GM12875 (cell line): ENCODE measurements at regions not wholly inside any gene's neighbourhood (a gene's known extent, or its start where the extent isn't known, plus 50 kb on each side); places are given as distances from the start of the nearest gene placed in this dataset.

Source experiments
- H3K4me3 ChIP-seq: one replicate; pipeline ENCODE4 v1.5.1; 2011; ENCODE audit warnings: low read depth, low read length, control low read depth
- CTCF ChIP-seq: IDR thresholded peaks from 2 replicates; pipeline ENCODE4 v1.5.1; 2011; ENCODE audit warnings: low read depth, mild to moderate bottlenecking, control low read depth, inconsistent platforms, low read length, moderate library complexity, borderline replicate concordance; ENCODE audit not compliant: insufficient read depth

- H3K4me3 ChIP-seq = no peak overlapping the region
- no peak for TF ChIP-seq CTCF
Observed at GRCh38 chr15:87567406-87568030, 689.0 kb downstream of the NTRK3 start.

GRCh38 chr15:87566236-87566635 is 690.3 kb downstream of the NTRK3 start:
- no peak for TF ChIP-seq CTCF
- no peak overlapping the region for H3K4me3 ChIP-seq

- no peak overlapping the region for H3K4me3 ChIP-seq
- TF ChIP-seq CTCF = no peak
Observed at GRCh38 chr15:87564681-87565080, 691.9 kb downstream of the NTRK3 start.

- TF ChIP-seq CTCF = no peak
Observed at GRCh38 chr15:87563869-87564268, 692.7 kb downstream of the NTRK3 start.

GRCh38 chr15:87562203-87562602 is 694.3 kb downstream of the NTRK3 start:
- H3K4me3 ChIP-seq = no peak overlapping the region

More at GRCh38 chr15:87563869-87564268, 692.7 kb downstream of the NTRK3 start:
- H3K4me3 ChIP-seq = no peak overlapping the region

GRCh38 chr15:87561641-87562040 is 694.9 kb downstream of the NTRK3 start:
- no peak for TF ChIP-seq CTCF
- no peak overlapping the region for H3K4me3 ChIP-seq

More at GRCh38 chr15:87562203-87562602, 694.3 kb downstream of the NTRK3 start:
- TF ChIP-seq CTCF = no peak

- no peak for TF ChIP-seq CTCF
- no peak overlapping the region for H3K4me3 ChIP-seq
Observed at GRCh38 chr15:87557881-87558280, 698.7 kb downstream of the NTRK3 start.
